GM12878 (cell line): ENCODE measurements at regions not wholly inside any gene's neighbourhood (a gene's known extent, or its start where the extent isn't known, plus 50 kb on each side); places are given as distances from the start of the nearest gene placed in this dataset.

Experiments
- ATAC-seq: fragments of 200-7000 bp; cut with Tn5 transposase; 3 replicates; pipeline ENCODE4 v1.9.1; 2020; ENCODE audit warnings: mild to moderate bottlenecking, moderate library complexity
- BruUV-seq: library from RNA; stranded (reverse); fragments of 400-500 nt; replicated peaks from 2 replicates; lab custom pipeline; 2021; lab: Mats Ljungman, UMichigan
- CTCF ChIA-PET: fragments of 300-600 bp; sonication (Branson Sonifier 250); formaldehyde crosslinking; extraction: SDS; loops from one replicate; lab custom pipeline; 2021; ENCODE audit warnings: inconsistent platforms; lab: Yijun Ruan, JAX
- POLR2A ChIA-PET: fragments of 350-600 bp; formaldehyde crosslinking; extraction: SDS; loops from one replicate; lab custom pipeline; 2021; ENCODE audit warnings: inconsistent platforms; lab: Charles Lee
- RAD21 ChIA-PET: fragments of 300-600 bp; sonication (Branson Sonifier 250); formaldehyde crosslinking; loops from one replicate; lab custom pipeline; 2023; ENCODE audit warnings: antibody characterized with exemption; ENCODE audit not compliant: unreplicated experiment; lab: Charles Lee
- SMC1A ChIA-PET: fragments of 300-600 bp; sonication (Branson Sonifier 250); formaldehyde crosslinking; loops from one replicate; lab custom pipeline; 2023; ENCODE audit not compliant: unreplicated experiment, uncharacterized antibody; lab: Charles Lee
- DNase-seq: peaks from one replicate; pipeline ENCODE4 v3.0.0-alpha.2; 2011; ENCODE audit warnings: low read depth, low spot score
- FAIRE-seq: peaks from 3 replicates; lab custom pipeline; 2011; peaks lifted over from hg19 to GRCh38; lab: Jason Lieb, UNC
- H2AFZ ChIP-seq: 2 replicates; pipeline ENCODE4 v1.6.0; 2011; ENCODE audit warnings: low read depth, low read length, control low read depth; ENCODE audit not compliant: control insufficient read depth
- H3K27ac ChIP-seq: 2 replicates; pipeline ENCODE4 v1.5.1; 2011; ENCODE audit warnings: control low read depth; ENCODE audit not compliant: control insufficient read depth, insufficient read depth
- H3K27me3 ChIP-seq, 2 experiments: replicated peaks in 1 of 2; 2 replicates each; pipeline versions ENCODE4 v1.6.0 to v1.6.1; 2011; ENCODE audit warnings: low read length in 1 of 2; ENCODE audit not compliant: control insufficient read depth in 2 of 2, insufficient read depth in 2 of 2
- H3K36me3 ChIP-seq, 2 experiments: 2 replicates each; pipeline ENCODE4 v1.5.1; 2011; ENCODE audit warnings: low read length in 1 of 2; ENCODE audit not compliant: control insufficient read depth in 2 of 2, insufficient read depth in 2 of 2
- H3K4me1 ChIP-seq: 2 replicates; pipeline ENCODE4 v1.6.1; 2011; ENCODE audit warnings: mild to moderate bottlenecking, low read length, moderate library complexity, mixed read lengths; ENCODE audit not compliant: control insufficient read depth, insufficient read depth
- H3K4me2 ChIP-seq: 2 replicates; pipeline ENCODE4 v1.6.0; 2011; ENCODE audit warnings: control low read depth; ENCODE audit not compliant: control insufficient read depth, insufficient read depth
- H3K4me3 ChIP-seq: fragments of 200-600 bp; sonication (generic); 2 replicates; pipeline ENCODE4 v1.5.1; 2016
- H3K79me2 ChIP-seq: 2 replicates; pipeline ENCODE4 v1.6.0; 2011; ENCODE audit warnings: low read length; ENCODE audit not compliant: control insufficient read depth, insufficient read depth
- H3K9ac ChIP-seq: 2 replicates; pipeline ENCODE4 v1.8.0; 2011; ENCODE audit warnings: low read length, control low read depth, mixed read lengths; ENCODE audit not compliant: control insufficient read depth, insufficient read depth
- H3K9me3 ChIP-seq: replicated peaks from 3 replicates; pipeline ENCODE4 v1.5.1; 2011; ENCODE audit warnings: mild to moderate bottlenecking, low read length; ENCODE audit not compliant: control insufficient read depth, insufficient read depth
- H4K20me1 ChIP-seq: 2 replicates; pipeline ENCODE4 v1.6.0; 2011; ENCODE audit not compliant: control insufficient read depth, insufficient read depth
- CHD2 ChIP-seq: IDR thresholded peaks from 2 replicates; pipeline ENCODE4 v1.6.1; 2011; ENCODE audit warnings: low read depth, low read length, improper control_type of control experiment, borderline replicate concordance
- CUX1 ChIP-seq: IDR thresholded peaks from 2 replicates; pipeline ENCODE4 v1.6.1; 2012; ENCODE audit warnings: improper control_type of control experiment, low read depth, low read length; ENCODE audit not compliant: insufficient replicate concordance
- ESRRA ChIP-seq: IDR thresholded peaks from 2 replicates; pipeline ENCODE4 v1.6.1; 2012; ENCODE audit warnings: mild to moderate bottlenecking, low read length, improper control_type of control experiment
- HCFC1 ChIP-seq: fragments of 150-350 bp; IDR thresholded peaks from 2 replicates; pipeline ENCODE4 v1.6.1; 2014; ENCODE audit warnings: low read length
- NFYA ChIP-seq: IDR thresholded peaks from 2 replicates; pipeline ENCODE4 v1.6.1; 2011; ENCODE audit warnings: low read depth, mild to moderate bottlenecking, low read length, improper control_type of control experiment, borderline replicate concordance
- NRF1 ChIP-seq: conservative IDR thresholded peaks from 2 replicates; pipeline ENCODE4 v1.6.1; 2011; ENCODE audit warnings: mild to moderate bottlenecking, low read depth, low read length, improper control_type of control experiment
- POLR2AphosphoS5 ChIP-seq: IDR thresholded peaks from 2 replicates; pipeline ENCODE4 v1.6.1; 2011; ENCODE audit warnings: mild to moderate bottlenecking, low read length, inconsistent platforms
- STAT1 ChIP-seq: fragments of 450-650 bp; conservative IDR thresholded peaks from 2 replicates; pipeline ENCODE4 v1.6.1; 2014; ENCODE audit warnings: antibody characterized with exemption, mild to moderate bottlenecking
- TCF3 ChIP-seq: IDR thresholded peaks from 2 replicates; pipeline ENCODE4 v1.6.1; 2012; ENCODE audit warnings: low read depth, mild to moderate bottlenecking, low read length, borderline replicate concordance; ENCODE audit not compliant: insufficient read depth
- ZNF207 ChIP-seq: fragments of 450-650 bp; IDR thresholded peaks from 2 replicates; pipeline ENCODE4 v1.6.1; 2014; ENCODE audit warnings: antibody characterized with exemption, mild to moderate bottlenecking, borderline replicate concordance
- ZNF274 ChIP-seq: IDR thresholded peaks from one replicate; pipeline ENCODE4 v1.8.0; 2011; ENCODE audit not compliant: insufficient read length, insufficient read depth
- ZNF622 ChIP-seq: fragments of 450-650 bp; IDR thresholded peaks from 2 replicates; pipeline ENCODE4 v1.6.1; 2017; ENCODE audit warnings: mild to moderate bottlenecking, inconsistent platforms
- ZSCAN29 ChIP-seq: fragments of 450-650 bp; IDR thresholded peaks from 2 replicates; pipeline ENCODE4 v1.6.1; 2017; ENCODE audit warnings: mild to moderate bottlenecking, moderate library complexity
- WGBS: methylation state at CpG from one replicate; pipeline ENCODE4 v1.1.6; 2016; ENCODE audit warnings: low lambda C conversion rate; ENCODE audit not compliant: insufficient replicate concordance, insufficient coverage; ENCODE audit errors: missing lambda C conversion rate; 5-methylcytosine and 5-hydroxymethylcytosine counted together
- in situ Hi-C: fragments of 300-500 bp; cut with MboI; formaldehyde crosslinking; loops from 9 replicates; pipeline ENCODE4 v1.14.3; 2018; ENCODE audit warnings: mixed read lengths
- intact Hi-C: fragments of 100-400 bp; cut with micrococcal nuclease; formaldehyde crosslinking; loops from one replicate; pipeline ENCODE4 v1.14.2; 2022; ENCODE audit not compliant: unreplicated experiment

GRCh38 chr3:176208915-176209314, 988.4 kb downstream of the TBL1XR1 start (continued):
- TF ChIP-seq CUX1 (no peak), ZNF622 (no peak), CHD2 (no peak), ZNF207 (no peak), POLR2AphosphoS5 (no peak)

- RAD21 ChIA-PET: no interaction called here
- Histone ChIP-seq H3K4me1 (no peaks in the 10 kb centered on the region), H3K27ac (no peak overlapping the region), H3K4me3 (no peak overlapping the region), H3K27me3 (no peaks in the 10 kb centered on the region), H4K20me1 (no peaks in the 10 kb centered on the region), H3K79me2 (no peaks in the 10 kb centered on the region), H2AFZ (no peak overlapping the region), H3K9me3 (no peaks in the 10 kb centered on the region), H3K36me3 (no peaks in the 10 kb centered on the region), H3K4me2 (no peak overlapping the region), H3K9ac (no peak overlapping the region)
- SMC1A ChIA-PET: no interaction called here
- ATAC-seq (no peak), DNase-seq (no peak), FAIRE-seq (no peak)
- POLR2A ChIA-PET: no interaction called here
- no TSS peak for BruUV-seq
- CTCF ChIA-PET: no interaction called here
- WGBS: 0% methylated on average over 1 of the region's 1 CpG
- in situ Hi-C loops: no loop called here
- TF ChIP-seq NRF1: no peak
- TF ChIP-seq STAT1: no peak
- no peak for TF ChIP-seq ZNF274
- TF ChIP-seq ZSCAN29: no peak
- no peak for TF ChIP-seq TCF3
- no peak for TF ChIP-seq HCFC1
- no peak for TF ChIP-seq ESRRA
- no peak for TF ChIP-seq NFYA
- intact Hi-C loops: no loop called here
Observed at GRCh38 chr3:176208283-176208682, 989.0 kb downstream of the TBL1XR1 start.
